A673 (cell line): ENCODE measurements at regions not wholly inside any gene's neighbourhood (a gene's known extent, or its start where the extent isn't known, plus 50 kb on each side); places are given as distances from the start of the nearest gene placed in this dataset.

Source experiments
- CTCF ChIP-seq: fragments of 300-800, 200-600 bp; sonication (generic); conservative IDR thresholded peaks from 2 replicates; pipeline ENCODE4 v1.5.1; 2017; ENCODE audit warnings: low read depth, mild to moderate bottlenecking, antibody characterized with exemption, low read length, moderate library complexity, mixed read lengths
- EZH2 ChIP-seq: fragments of 200-600 bp; sonication (generic); IDR thresholded peaks from 2 replicates; pipeline ENCODE4 v1.6.1; 2017; ENCODE audit warnings: borderline replicate concordance, low read depth, mild to moderate bottlenecking, mixed read lengths, antibody characterized with exemption, low read length; ENCODE audit not compliant: poor library complexity, severe bottlenecking

- TF ChIP-seq CTCF (no peak), EZH2 (no peak)
Observed at GRCh38 chr22:48452766-48453165, 1374.9 kb downstream of the BRD1 start.
